ENCODE measurements at regions not wholly inside any gene's neighbourhood (a gene's known extent, or its start where the extent isn't known, plus 50 kb on each side); places are given as distances from the start of the nearest gene placed in this dataset.

DNA sequence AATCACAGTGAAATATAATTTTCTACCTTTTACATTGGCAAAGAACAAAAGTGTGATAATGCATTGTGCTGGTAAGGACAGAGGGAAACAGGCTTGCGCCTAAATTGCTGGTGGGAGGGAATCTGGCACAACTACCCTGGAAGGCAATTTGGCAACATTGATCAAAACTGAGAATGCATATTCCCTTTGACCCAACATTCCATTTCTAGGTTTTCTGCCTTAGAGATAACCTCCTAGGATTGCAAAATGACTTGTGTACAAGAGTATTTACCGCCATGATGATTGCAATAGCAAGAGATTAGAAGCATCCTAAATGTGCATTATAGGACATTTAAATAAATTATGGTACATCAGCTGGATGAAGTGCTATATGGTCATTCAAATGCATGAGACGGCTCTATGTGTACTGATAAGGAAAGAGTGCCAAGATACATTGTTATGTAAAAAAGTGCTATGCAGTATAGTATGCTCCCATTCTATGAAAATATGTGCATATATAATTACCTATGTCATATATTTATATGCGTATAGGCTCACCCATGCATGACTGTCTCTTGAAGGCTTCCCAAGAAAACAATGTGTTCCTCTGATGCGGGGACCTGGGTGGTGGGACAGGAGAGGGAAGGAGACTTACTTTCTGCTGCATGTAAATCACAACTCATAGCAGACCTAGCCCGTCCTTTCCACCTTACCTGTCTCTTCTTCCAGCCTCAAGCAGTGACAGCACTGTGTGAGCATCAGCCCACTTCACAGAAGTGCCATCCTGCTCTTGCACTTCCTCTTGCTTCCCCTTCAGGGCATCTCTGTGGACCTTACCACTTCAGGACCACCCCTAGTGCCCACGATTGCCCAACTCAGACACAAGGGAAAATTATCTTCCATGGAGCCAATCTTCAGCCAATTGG is 249.9 kb upstream of the TLE3 start:
- DNase-seq: no peak

GRCh38 chr15:70345251-70346019 is 247.7 kb upstream of the TLE3 start:
- no peak for DNase-seq

- no peak for DNase-seq
Observed at GRCh38 chr15:70344666-70345065, 246.9 kb upstream of the TLE3 start.

DNA sequence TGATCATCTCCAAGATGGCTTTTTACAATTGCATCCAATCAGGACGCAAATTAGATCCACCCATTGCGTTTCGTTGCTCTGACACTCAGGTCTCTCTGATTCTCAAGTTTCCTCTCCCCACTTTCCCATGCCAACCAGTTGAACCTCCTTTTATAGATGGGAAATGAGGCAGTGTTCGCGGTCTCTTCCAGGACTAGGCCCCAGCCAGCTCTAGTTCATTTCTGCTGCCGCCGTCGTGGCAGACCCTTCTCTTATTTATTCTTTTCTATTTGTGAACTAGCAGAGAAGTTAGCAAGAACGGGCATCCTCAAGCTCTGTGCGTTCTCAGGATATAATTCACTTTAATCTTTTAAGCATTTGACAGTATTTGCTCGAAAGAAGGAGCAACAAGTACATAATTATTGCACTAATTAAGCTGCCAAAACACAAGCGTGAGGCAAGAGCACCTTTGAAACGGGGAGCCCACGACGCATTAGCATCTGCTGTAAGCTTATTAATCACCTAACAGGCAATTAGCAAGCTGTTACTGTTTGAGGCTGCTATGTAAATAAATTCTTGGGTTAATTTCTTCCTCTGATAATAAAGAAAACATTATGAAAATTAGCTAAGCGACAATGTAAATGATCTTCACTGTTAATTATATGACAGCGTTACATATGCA is 246.4 kb upstream of the TLE3 start:
- DNase-seq: no peak

- DNase-seq: no peak
Observed at GRCh38 chr15:70342554-70343548, 245.1 kb upstream of the TLE3 start.

DNA sequence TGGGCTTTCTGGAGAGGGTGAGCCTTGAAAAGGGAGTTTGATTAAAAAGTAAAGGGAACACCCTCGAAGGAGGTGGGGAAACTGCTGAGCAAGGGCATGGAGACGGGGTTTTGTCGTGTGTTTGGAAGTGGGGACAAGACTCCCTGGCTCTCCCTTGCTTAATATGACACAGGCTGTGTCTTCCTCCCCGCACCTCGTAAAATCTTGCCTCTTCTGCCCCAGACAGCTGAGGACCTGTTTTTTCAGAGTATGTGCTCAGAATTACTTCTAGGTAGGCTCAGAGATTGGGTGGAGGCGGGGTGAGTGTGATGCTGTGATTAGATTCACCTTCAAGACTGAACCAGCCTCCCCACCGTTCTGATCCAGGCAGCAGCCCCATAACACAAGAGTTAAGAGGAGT is 244.4 kb upstream of the TLE3 start:
- DNase-seq: no peak

DNA sequence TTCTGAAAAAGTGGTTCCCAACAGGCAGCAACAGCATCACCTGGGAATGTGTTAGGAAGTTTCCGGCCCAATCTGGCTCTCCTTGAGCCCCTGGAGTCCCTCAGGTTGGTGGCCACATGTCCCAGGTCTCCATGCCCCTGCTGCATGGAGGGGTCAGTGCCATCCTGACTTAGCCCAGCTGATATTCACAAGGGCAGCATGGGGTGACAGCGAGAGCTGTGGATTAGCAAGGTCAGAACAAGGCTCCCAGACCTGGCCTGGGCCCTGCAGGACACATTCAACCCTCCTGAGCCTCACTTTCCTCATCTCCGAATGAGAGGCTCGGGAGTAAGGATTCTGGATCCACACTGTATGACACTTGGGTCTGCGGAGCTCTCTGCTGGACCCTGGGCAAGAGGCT is 243.8 kb upstream of the TLE3 start:
- no peak for DNase-seq

DNA sequence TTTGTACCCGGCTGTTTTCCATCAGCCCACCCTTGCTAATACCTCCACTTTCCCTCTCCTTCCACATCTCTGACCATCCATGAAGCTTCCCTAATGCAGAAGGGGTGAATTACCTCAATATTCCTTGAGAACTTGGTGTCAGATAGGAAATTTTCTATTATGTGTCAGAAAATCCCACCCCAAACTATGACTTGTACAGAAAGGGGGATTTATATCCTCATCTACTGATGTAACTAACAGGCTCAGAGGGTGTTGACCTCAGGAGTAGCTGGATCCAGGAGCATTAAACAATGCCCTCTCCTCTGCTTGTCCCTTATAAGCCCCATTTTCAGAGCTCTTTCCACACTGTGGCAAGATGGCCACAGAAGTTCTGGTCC is 242.8 kb upstream of the TLE3 start:
- DNase-seq: no peak

DNA sequence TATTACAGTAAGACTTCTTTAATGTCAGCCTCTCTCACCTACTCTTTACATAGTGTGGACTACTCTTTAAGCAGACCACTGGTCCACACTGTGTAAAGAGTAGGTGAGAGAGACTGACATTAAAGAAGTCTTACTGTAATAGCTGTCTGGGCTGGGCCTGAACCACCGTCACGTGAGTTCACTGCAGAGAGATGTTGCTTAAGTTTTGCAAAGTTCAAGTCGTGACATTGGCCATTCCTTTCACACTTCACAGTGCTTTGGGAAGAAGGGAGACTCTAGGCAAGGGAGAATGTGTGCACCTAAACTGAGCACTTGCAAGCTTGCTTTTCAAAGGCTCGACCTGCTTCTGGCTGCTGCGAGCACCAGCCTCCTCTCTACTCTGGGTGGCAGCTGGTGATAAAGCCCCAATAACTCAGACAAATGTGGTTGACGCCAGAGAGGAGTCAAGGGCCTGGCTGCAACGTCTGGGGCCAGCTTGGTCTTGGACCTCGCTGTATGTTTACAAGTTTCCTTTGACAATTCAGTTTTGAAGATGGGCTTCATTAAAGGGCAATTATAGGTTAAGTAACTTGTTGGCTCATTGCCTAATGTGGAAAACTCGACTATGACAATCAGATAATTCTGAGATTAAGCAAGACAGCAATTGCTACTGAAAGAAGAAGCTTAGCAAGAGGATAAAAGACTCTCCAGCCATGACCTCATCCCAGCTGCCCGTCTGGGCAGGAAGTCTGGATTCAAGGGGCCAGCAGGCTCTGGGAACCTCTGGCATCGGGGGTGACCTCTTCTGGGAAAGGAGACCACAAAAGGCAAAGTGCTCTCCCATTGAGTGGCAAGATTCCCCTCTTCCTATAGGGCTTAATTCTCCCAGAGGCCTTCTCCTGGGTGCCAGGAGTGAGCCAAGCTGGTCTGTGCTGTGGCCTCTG is 242.1 kb upstream of the TLE3 start:
- DNase-seq: no peak

- DNase-seq: no peak
Observed at GRCh38 chr15:70337277-70338186, 239.8 kb upstream of the TLE3 start.

GRCh38 chr15:70336425-70337009 is 238.8 kb upstream of the TLE3 start:
- DNase-seq: no peak

- DNase-seq: no peak
Observed at GRCh38 chr15:70334286-70334685, 236.6 kb upstream of the TLE3 start.

DNA sequence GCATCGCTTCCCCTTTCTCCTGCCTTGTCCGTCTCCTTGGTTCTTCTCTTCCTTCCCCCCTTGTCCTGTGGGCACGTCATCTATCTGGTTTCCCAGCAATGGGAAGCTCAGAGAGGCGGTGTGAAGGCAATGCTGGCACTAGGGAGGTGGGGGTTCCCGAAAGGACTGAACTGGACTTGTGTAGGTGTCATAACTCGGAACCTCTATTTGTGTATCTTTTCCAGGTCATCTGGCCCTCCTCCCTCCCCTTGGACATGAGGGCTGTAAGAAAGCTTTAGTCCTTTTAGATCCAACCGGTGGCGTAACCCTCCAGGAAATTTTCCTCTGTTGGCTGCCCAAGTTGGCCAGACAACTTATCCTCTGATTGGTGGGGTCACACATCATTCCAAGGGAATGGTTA is 231.5 kb upstream of the TLE3 start:
- DNase-seq: no peak

GRCh38 chr15:70328679-70329115 is 231.0 kb upstream of the TLE3 start:
- no peak for DNase-seq

- no peak for DNase-seq
Observed at GRCh38 chr15:70327856-70328678, 230.3 kb upstream of the TLE3 start.

DNA sequence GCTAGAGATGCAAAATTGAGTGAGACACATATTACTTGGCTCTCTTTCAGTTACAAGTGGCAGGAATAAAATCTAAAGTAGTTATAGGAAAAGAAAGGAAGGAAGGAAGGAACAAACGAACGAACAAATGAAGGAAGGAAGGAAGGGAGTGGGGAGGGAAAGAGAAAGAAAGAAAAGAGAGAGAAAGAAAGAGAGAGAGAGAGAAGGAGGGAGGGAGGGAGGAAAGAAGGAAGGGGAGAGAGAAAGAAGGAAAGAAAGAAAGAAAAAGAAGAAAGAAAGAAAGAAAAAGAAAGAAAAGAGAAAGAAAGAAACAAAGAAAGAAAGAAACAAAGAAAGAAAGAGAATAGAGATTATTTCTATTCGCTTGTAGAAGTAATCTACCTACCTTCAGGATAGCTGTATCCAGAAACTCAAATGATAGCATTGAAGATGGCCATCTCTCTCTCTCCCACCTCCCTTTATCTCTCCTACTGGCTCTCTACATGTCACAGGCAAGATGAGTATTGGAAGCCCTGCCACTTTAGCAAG is 229.7 kb upstream of the TLE3 start:
- no peak for DNase-seq

- DNase-seq: no peak
Observed at GRCh38 chr15:70324001-70324974, 226.6 kb upstream of the TLE3 start.
